Large intestine (tissue), 3 donors: ENCODE measurements at regions not wholly inside any gene's neighbourhood (a gene's known extent, or its start where the extent isn't known, plus 50 kb on each side); places are given as distances from the start of the nearest gene placed in this dataset.

Experiments used
- DNase-seq, 2 donors: peaks; one replicate each; pipeline versions ENCODE4 v3.0.0 to v3.0.0-alpha.2; 2013
- H3K27ac ChIP-seq: one replicate; pipeline ENCODE4 v1.5.1; 2013; ENCODE audit warnings: low read length
- H3K27me3 ChIP-seq: 2 replicates; pipeline ENCODE4 v1.6.1; 2013; ENCODE audit warnings: low read length; ENCODE audit not compliant: control insufficient read depth, insufficient read depth
- H3K36me3 ChIP-seq: 2 replicates; pipeline ENCODE4 v1.6.1; 2013; ENCODE audit warnings: low read length; ENCODE audit not compliant: control insufficient read depth, insufficient read depth
- H3K4me1 ChIP-seq: one replicate; pipeline ENCODE4 v1.6.1; 2013; ENCODE audit warnings: low read length; ENCODE audit not compliant: control insufficient read depth, insufficient read depth
- H3K4me3 ChIP-seq: one replicate; pipeline ENCODE4 v1.5.1; 2013; ENCODE audit warnings: low read length
- H3K9me3 ChIP-seq: one replicate; pipeline ENCODE4 v1.6.1; 2013; ENCODE audit warnings: mild to moderate bottlenecking, low read depth, low read length, moderate library complexity; ENCODE audit not compliant: control insufficient read depth
- WGBS: methylation state at CpG from one replicate; pipeline ENCODE4 v1.1.5; 2013; ENCODE audit warnings: low lambda C conversion rate; ENCODE audit not compliant: insufficient coverage; 5-methylcytosine and 5-hydroxymethylcytosine counted together

DNA sequence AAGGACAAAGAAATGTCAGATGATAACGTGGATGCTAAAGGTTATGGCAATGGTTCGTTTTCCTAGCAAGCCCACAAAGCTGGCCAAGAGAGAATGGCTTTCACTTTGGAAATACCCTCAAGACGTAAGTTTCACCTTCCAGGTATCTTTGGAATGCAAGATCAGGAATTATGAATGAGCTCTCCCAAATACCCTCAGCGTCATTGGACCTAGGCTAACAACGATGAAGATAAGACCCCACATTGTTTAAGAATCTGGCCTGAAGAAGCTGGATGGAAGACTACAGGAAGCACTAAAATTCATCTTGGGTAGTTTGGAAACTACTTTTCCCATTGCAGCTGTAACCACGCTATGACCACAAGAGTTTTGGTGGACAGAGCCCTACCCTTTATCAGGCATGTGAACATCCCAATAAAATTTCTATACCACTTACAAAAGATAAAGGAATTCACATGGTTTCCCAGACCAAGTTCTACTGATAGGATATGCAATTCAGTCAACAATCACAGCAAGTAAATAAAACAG, 111.9 kb downstream of the KDR start:
- no peak for DNase-seq
- Histone ChIP-seq H3K27me3 (no peaks in the 10 kb centered on the region), H3K4me1 (no peaks in the 10 kb centered on the region), H3K36me3 (no peaks in the 10 kb centered on the region), H3K9me3 (no peaks in the 10 kb centered on the region), H3K4me3 (no peak overlapping the region), H3K27ac (no peak overlapping the region)
- 92% methylated on average over 2 of the region's 6 CpGs for WGBS

GRCh38 chr4:55012363-55013230, 112.8 kb downstream of the KDR start:
- Histone ChIP-seq H3K27ac (no peak overlapping the region), H3K4me1 (no peaks in the 10 kb centered on the region), H3K36me3 (no peaks in the 10 kb centered on the region), H3K9me3 (no peaks in the 10 kb centered on the region), H3K27me3 (no peaks in the 10 kb centered on the region), H3K4me3 (no peak overlapping the region)
- DNase-seq, result peak in 1 of 2 donors; percentile 52
- WGBS, result 29% methylated on average over 1 of the region's 8 CpGs

DNA sequence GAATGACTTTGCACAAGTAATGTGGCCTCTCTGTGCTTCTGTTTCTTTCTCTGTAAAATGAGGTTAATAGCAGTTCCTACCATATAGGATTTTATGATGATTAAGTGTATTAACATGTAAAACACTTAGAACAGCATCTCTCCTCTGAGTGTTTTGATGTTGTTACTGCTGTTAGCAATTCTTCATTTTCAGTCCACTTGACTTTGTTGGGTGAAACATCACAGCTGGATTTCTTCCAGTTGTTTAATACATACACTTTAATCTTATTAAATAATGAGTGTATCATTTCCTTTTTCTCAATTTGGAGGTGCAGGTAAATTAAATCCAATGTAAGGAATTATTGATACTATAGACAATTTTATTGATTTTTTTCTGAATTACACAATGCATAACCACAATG, 113.6 kb downstream of the KDR start:
- Histone ChIP-seq H3K27me3 (no peaks in the 10 kb centered on the region), H3K27ac (no peak overlapping the region), H3K36me3 (no peaks in the 10 kb centered on the region), H3K9me3 (no peaks in the 10 kb centered on the region), H3K4me3 (no peak overlapping the region), H3K4me1 (no peaks in the 10 kb centered on the region)
- no peak for DNase-seq

DNA sequence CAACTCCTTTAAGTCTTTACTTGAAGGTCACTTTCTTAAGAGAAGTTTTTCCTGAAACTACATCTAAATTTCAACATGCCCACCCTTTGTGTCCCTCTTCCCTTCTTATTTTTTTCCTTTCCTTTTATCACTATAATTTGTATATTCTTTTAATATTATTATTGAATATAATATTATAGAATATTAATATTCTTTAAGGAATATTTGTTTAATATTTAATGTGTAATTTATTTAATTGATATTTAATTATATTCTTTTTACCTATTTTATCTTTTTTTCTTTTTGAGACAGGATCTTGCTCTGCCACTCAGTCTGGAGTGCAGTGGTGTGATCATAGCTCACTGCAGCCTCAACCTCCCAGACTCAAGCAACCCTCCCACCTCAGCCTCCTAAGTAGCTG, 114.8 kb downstream of the KDR start:
- Histone ChIP-seq H3K36me3 (no peaks in the 10 kb centered on the region), H3K4me3 (no peak overlapping the region), H3K4me1 (no peaks in the 10 kb centered on the region), H3K9me3 (no peaks in the 10 kb centered on the region), H3K27me3 (no peaks in the 10 kb centered on the region), H3K27ac (no peak overlapping the region)
- DNase-seq, result no peak

DNA sequence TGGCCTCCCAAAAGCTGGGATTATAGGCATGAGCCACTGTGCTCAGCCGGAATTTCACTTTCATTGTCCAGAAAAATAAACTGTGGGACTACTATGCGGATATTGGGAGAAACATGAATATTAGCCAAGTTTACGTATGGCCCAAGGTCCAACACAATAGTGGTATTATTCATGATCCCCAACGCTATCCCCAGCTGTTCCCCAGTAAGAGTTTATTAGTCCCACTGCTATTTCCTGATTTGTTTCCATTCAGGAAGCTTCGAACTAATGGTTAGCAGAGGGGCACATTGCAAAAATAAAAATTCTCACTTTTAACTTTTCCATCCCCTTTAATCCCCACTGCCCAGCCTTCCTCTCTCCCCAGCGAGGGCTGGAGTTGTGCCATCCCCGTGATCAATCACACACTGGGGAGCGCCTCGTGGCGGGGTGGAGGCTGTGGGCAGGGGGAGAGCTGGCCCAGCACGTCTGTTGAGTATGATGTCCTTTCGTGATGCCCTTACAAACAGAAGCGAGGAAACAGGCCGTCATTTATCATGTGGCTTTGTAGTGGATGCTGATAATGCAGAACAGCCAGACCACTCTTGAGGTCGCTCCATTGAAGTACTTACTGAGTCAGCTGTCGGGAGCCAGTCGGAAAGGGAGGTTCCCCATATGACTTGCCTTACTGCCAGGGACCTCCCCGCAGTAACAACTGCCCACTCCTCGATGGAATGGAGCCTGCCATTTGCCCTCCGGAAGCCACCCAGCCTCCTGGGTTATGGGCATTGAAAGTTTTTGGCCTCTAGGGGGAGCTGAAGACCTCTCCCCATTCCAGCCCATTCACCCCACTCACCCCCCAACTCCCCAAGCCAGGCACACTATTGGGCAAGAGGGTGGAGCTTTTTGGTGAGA, 117.0 kb downstream of the KDR start:
- 90% methylated on average over 5 of the region's 20 CpGs for WGBS
- Histone ChIP-seq H3K4me3 (no peak overlapping the region), H3K36me3 (no peaks in the 10 kb centered on the region), H3K27me3 (peaks cover 2% of the 10 kb centered on the region), H3K9me3 (no peaks in the 10 kb centered on the region), H3K4me1 (no peaks in the 10 kb centered on the region), H3K27ac (no peak overlapping the region)
- no peak for DNase-seq

GRCh38 chr4:55005910-55006309, 119.5 kb downstream of the KDR start:
- no peak for DNase-seq
- Histone ChIP-seq H3K4me1 (no peaks in the 10 kb centered on the region), H3K4me3 (no peak overlapping the region), H3K9me3 (no peaks in the 10 kb centered on the region), H3K27ac (no peak overlapping the region), H3K36me3 (no peaks in the 10 kb centered on the region), H3K27me3 (peaks cover 2% of the 10 kb centered on the region)
- no CpG with 5 or more reads among the region's 2 CpGs for WGBS

GRCh38 chr4:55004831-55005230, 120.6 kb downstream of the KDR start:
- Histone ChIP-seq H3K36me3 (no peaks in the 10 kb centered on the region), H3K27ac (no peak overlapping the region), H3K9me3 (no peaks in the 10 kb centered on the region), H3K4me1 (no peaks in the 10 kb centered on the region), H3K27me3 (peaks cover 2% of the 10 kb centered on the region), H3K4me3 (no peak overlapping the region)
- no peak for DNase-seq
- no CpG with 5 or more reads among the region's 1 CpG for WGBS

DNA sequence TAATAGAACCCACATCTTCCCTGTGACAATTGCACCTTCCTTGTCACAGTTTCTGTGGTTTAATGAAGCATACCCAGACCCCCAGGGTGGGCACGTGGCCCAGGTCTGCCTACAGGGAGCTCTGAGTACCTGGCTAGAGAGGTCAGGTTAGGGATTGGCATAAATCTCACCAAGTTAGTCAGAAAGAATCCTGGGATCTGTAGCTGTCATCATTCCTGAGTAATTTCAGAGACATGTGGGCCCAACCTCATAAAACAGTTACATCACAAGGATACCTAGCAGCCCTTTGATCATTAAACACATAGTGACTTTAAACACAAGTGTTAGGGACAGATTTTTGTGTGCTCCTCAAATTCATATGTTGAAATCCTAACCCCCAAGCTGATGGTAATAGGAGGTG, 123.0 kb downstream of the KDR start:
- H3K36me3 ChIP-seq, result no peaks in the 10 kb centered on the region
- H3K27ac ChIP-seq, result no peak overlapping the region
- WGBS, result no CpG with 5 or more reads among the region's 1 CpG
- DNase-seq, result no peak
- H3K27me3 ChIP-seq, result peaks cover 2% of the 10 kb centered on the region
- no peaks in the 10 kb centered on the region for H3K9me3 ChIP-seq
- H3K4me1 ChIP-seq, result no peaks in the 10 kb centered on the region
- no peak overlapping the region for H3K4me3 ChIP-seq

- no peaks in the 10 kb centered on the region for H3K4me1 ChIP-seq
- no peaks in the 10 kb centered on the region for H3K36me3 ChIP-seq
- no peak overlapping the region for H3K27ac ChIP-seq
- no peak for DNase-seq
- H3K4me3 ChIP-seq, result no peak overlapping the region
- peaks cover 2% of the 10 kb centered on the region for H3K27me3 ChIP-seq
- no peaks in the 10 kb centered on the region for H3K9me3 ChIP-seq
- no CpG with 5 or more reads among the region's 1 CpG for WGBS
Measured at GRCh38 chr4:55001538-55001937, 123.9 kb downstream of the KDR start.

DNA sequence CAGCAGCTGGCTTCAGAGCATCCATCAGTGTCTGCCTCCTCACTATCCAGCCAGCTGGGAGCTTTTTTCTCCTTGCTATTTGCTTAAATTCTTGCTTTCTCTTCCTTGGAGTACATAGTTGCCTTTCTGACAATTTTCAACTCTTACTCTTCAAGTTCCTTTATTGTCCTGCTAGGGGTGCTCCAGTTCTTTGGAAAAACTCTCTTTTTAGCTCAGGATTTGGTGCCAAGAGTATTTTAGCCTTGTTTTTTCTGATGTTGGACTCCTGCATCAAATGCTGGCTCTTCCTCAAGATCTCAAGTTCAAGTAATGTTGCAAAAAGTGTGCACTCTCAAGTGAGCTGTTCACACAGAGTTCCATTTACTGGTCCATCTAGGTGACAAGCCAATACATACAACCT, 126.4 kb downstream of the KDR start:
- no peak for DNase-seq
- no peaks in the 10 kb centered on the region for H3K36me3 ChIP-seq
- no peaks in the 10 kb centered on the region for H3K27me3 ChIP-seq
- no peaks in the 10 kb centered on the region for H3K4me1 ChIP-seq
- H3K4me3 ChIP-seq, result no peak overlapping the region
- no peak overlapping the region for H3K27ac ChIP-seq
- H3K9me3 ChIP-seq, result no peaks in the 10 kb centered on the region
